Skin of body (tissue), 1 donor: ENCODE measurements at regions not wholly inside any gene's neighbourhood (a gene's known extent, or its start where the extent isn't known, plus 50 kb on each side); places are given as distances from the start of the nearest gene placed in this dataset.

Source experiments
- DNase-seq: peaks from one replicate; lab custom pipeline; 2025; lab: John Stamatoyannopoulos, UW

- DNase-seq: no peak
Observed at GRCh38 chr16:85308611-85309540, 196.6 kb upstream of the CIBAR2 start.

GRCh38 chr16:85309656-85310587 is 197.7 kb upstream of the CIBAR2 start:
- no peak for DNase-seq

- no peak for DNase-seq
Observed at GRCh38 chr16:85310868-85311585, 198.8 kb upstream of the CIBAR2 start.

GRCh38 chr16:85311741-85312140 is 199.5 kb upstream of the CIBAR2 start:
- no peak for DNase-seq

- no peak for DNase-seq
Observed at GRCh38 chr16:85312174-85312573, 199.9 kb upstream of the CIBAR2 start.

- DNase-seq: peak; percentile 15
Observed at GRCh38 chr16:85312642-85313525, 200.6 kb upstream of the CIBAR2 start.

GRCh38 chr16:85313526-85314301 is 201.4 kb upstream of the CIBAR2 start:
- DNase-seq: no peak

- DNase-seq: no peak
Observed at GRCh38 chr16:85314512-85314971, 202.3 kb upstream of the CIBAR2 start.

- DNase-seq: no peak
Observed at GRCh38 chr16:85315866-85316265, 203.6 kb upstream of the CIBAR2 start.

GRCh38 chr16:85316321-85316919 is 204.1 kb upstream of the CIBAR2 start:
- DNase-seq: no peak

GRCh38 chr16:85316944-85317343 is 204.7 kb upstream of the CIBAR2 start:
- no peak for DNase-seq

- DNase-seq: no peak
Observed at GRCh38 chr16:85317704-85318103, 205.4 kb upstream of the CIBAR2 start.

- no peak for DNase-seq
Observed at GRCh38 chr16:85319208-85319983, 207.1 kb upstream of the CIBAR2 start.

GRCh38 chr16:85319984-85320440 is 207.7 kb upstream of the CIBAR2 start:
- no peak for DNase-seq

- DNase-seq: no peak
Observed at GRCh38 chr16:85320677-85321385, 208.6 kb upstream of the CIBAR2 start.

GRCh38 chr16:85321509-85322271 is 209.4 kb upstream of the CIBAR2 start:
- peak; percentile 58 for DNase-seq
